Transverse colon (tissue), 4 donors: ENCODE measurements at regions not wholly inside any gene's neighbourhood (a gene's known extent, or its start where the extent isn't known, plus 50 kb on each side); places are given as distances from the start of the nearest gene placed in this dataset.

Source experiments
- CTCF ChIP-seq, 5 experiments: fragments of 200-600 bp in 3 of 5; fragments of 450-650 bp in 2 of 5; sonication (generic) in 3 of 5; IDR thresholded peaks; 1 replicate in 2 of 5; 2 replicates in 3 of 5; pipeline ENCODE4 v1.5.1; 2016 to 2017; ENCODE audit warnings: antibody characterized with exemption in 5 of 5, inconsistent platforms in 3 of 5, mild to moderate bottlenecking in 2 of 5, moderate library complexity in 1 of 5
- EP300 ChIP-seq: sonication (generic); formaldehyde crosslinking; IDR thresholded peaks from one replicate; pipeline ENCODE4 v1.6.1; 2017; ENCODE audit warnings: antibody characterized with exemption, low read depth
- POLR2AphosphoS5 ChIP-seq, 3 donors: sonication (generic); formaldehyde crosslinking; IDR thresholded peaks; one replicate each; pipeline ENCODE4 v1.6.1; 2016; ENCODE audit warnings: antibody characterized with exemption in 3 of 3

GRCh38 chr3:44023961-44024593 lies 217.6 kb upstream of the TOPAZ1 start:
- TF ChIP-seq CTCF (IDR thresholded peaks at IDR 0.05), result no peak
- TF ChIP-seq POLR2AphosphoS5 (IDR thresholded peaks at IDR 0.05), result no peak
- no peak for TF ChIP-seq EP300
